ENCODE measurements at regions not wholly inside any gene's neighbourhood (a gene's known extent, or its start where the extent isn't known, plus 50 kb on each side); places are given as distances from the start of the nearest gene placed in this dataset.

GRCh38 chr7:77475181-77475580 is 59.0 kb upstream of the GSAP start:
- Histone ChIP-seq H3K27ac (no peak overlapping the region), H3K27me3 (no peaks in the 10 kb centered on the region), H3K9me3 (ENCODE audit: low read depth) (no peaks in the 10 kb centered on the region), H3K4me1 (ENCODE audit: low read depth) (no peaks in the 10 kb centered on the region), H3K4me3 (no peak overlapping the region), H3K36me3 (no peaks in the 10 kb centered on the region)
- no peak for DNase-seq (ENCODE audit: low read depth in 1 of 2, low spot score in 1 of 2)
- TF ChIP-seq CTCF (IDR thresholded peaks at IDR 0.05; ENCODE audit: low read depth, low read length), result no peak

- TF ChIP-seq CTCF (IDR thresholded peaks at IDR 0.05; ENCODE audit: low read depth, low read length), result no peak
- no peaks in the 10 kb centered on the region for H3K36me3 ChIP-seq
- H3K4me3 ChIP-seq, result no peak overlapping the region
- no peaks in the 10 kb centered on the region for H3K9me3 ChIP-seq (ENCODE audit: low read depth)
- H3K27me3 ChIP-seq, result no peaks in the 10 kb centered on the region
- no peaks in the 10 kb centered on the region for H3K4me1 ChIP-seq (ENCODE audit: low read depth)
- DNase-seq (ENCODE audit: low read depth in 1 of 2, low spot score in 1 of 2), result no peak
- H3K27ac ChIP-seq, result no peak overlapping the region
Observed at GRCh38 chr7:77474756-77475155, 58.6 kb upstream of the GSAP start.

- no peak overlapping the region for H3K27ac ChIP-seq
- no peaks in the 10 kb centered on the region for H3K4me1 ChIP-seq (ENCODE audit: low read depth)
- no peak for TF ChIP-seq CTCF (IDR thresholded peaks at IDR 0.05; ENCODE audit: low read depth, low read length)
- no peaks in the 10 kb centered on the region for H3K9me3 ChIP-seq (ENCODE audit: low read depth)
- no peak overlapping the region for H3K4me3 ChIP-seq
- no peaks in the 10 kb centered on the region for H3K27me3 ChIP-seq
- H3K36me3 ChIP-seq, result no peaks in the 10 kb centered on the region
- DNase-seq (ENCODE audit: low read depth in 1 of 2, low spot score in 1 of 2), result no peak
Observed at GRCh38 chr7:77473229-77474005, 57.3 kb upstream of the GSAP start.

- Histone ChIP-seq H3K36me3 (no peaks in the 10 kb centered on the region), H3K4me3 (no peak overlapping the region), H3K27ac (no peak overlapping the region), H3K4me1 (ENCODE audit: low read depth) (no peaks in the 10 kb centered on the region), H3K27me3 (no peaks in the 10 kb centered on the region), H3K9me3 (ENCODE audit: low read depth) (no peaks in the 10 kb centered on the region)
- no peak for DNase-seq (ENCODE audit: low read depth in 1 of 2, low spot score in 1 of 2)
- TF ChIP-seq CTCF (IDR thresholded peaks at IDR 0.05; ENCODE audit: low read depth, low read length), result no peak
Observed at GRCh38 chr7:77469927-77470326, 53.8 kb upstream of the GSAP start.

GRCh38 chr7:77467408-77467807 is 51.3 kb upstream of the GSAP start:
- no peak for TF ChIP-seq CTCF (IDR thresholded peaks at IDR 0.05; ENCODE audit: low read depth, low read length)
- H3K36me3 ChIP-seq, result no peaks in the 10 kb centered on the region
- H3K4me3 ChIP-seq, result no peak overlapping the region
- no peaks in the 10 kb centered on the region for H3K4me1 ChIP-seq (ENCODE audit: low read depth)
- DNase-seq (ENCODE audit: low read depth in 1 of 2, low spot score in 1 of 2), result no peak
- no peak overlapping the region for H3K27ac ChIP-seq
- H3K9me3 ChIP-seq (ENCODE audit: low read depth), result no peaks in the 10 kb centered on the region
- H3K27me3 ChIP-seq, result no peaks in the 10 kb centered on the region
